GM21717 (cell line): ENCODE measurements at regions not wholly inside any gene's neighbourhood (a gene's known extent, or its start where the extent isn't known, plus 50 kb on each side); places are given as distances from the start of the nearest gene placed in this dataset.

Source experiments
- ATAC-seq: cut with Tn5 transposase; IDR thresholded peaks from one replicate; pipeline ENCODE4 v1.9.1; 2021; ENCODE audit warnings: mild to moderate bottlenecking, moderate library complexity; ENCODE audit not compliant: unreplicated experiment

DNA sequence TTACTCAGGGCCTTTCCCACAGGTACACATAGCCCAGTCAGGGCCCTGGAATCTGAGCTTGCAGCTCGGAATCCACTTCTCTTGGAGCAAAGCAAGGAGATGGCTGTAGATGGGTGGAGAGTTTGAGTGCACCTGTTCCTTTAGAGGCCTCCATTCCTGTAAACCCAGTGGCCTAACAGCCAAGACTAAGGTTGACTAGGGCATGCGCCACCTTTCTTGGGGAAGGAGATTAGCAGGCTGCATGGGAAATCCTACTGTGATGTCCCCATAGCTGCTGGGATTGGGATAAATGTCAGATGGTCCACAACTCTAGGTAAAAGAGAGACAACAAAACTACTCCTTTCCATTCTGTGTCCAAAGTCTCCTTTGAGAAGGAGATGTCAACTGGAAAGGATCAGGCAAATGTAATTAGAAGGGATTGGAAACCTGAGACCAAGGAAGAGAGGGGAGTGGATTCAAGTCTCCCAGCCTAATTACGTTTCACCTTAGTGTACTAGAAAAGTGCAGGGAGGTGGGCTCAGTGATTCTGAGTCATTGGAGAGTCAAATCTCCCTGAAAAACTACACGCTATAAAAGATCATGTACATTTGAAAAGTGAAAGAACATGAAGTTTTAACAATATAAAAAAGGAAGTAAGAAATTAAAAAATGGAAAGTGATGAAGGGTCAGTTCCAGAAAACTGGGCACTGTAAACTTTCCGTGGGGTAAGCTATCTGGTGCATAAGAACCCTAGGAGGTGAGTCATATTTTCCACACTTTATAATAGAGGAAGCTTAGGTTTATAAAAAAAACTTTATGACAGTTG, 104.2 kb downstream of the SEC61B start:
- no peak for ATAC-seq

DNA sequence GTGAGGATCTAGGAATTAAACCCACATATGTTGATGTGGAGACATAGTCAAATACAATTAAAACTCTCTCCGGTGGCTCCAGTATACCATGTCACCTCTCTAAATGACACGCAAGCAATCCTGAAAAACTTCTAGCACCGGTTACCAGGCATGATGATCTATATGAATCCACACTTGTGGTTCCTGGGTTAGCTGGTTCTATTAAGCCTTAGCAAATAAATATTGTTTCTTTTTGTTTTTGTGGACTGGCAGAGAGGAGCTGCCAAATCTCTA, 104.8 kb downstream of the SEC61B start:
- no peak for ATAC-seq

DNA sequence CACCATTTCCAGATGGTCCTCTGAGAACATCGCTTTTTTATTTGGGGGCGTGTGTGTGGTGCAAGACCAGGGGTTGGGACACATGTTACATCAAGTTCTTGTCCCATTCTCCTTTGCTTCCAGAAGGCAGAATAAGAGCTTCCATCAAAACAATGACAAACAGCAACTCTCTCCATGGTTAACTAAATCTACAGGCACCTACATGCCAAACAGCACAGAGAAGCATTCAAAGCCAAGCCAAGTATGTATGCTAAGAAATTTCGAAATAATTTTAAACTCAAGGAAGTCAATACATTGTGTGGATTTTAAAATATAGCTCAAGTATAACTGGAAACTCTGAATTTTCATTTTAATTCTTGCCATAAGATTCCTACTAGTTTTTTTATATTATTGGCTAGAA, 105.6 kb downstream of the SEC61B start:
- ATAC-seq: no peak

DNA sequence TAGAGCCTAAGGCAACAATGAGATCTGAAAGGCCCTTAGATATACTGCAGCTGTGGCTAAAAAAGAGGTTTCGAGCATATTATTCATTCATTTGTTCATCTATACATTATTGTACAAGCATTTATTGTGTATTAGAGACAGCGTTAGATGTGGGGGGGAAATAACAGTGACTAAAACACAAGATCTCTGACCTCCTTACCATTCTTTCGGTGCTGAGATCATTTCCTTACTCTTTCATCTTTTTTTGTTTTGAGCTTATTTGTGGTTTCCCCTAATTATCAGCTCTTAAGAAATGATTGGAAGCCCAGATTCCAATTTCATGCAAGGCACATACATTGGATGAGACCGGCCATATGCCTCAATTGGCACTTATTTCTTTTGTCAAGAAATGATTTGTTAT, 113.2 kb downstream of the SEC61B start:
- no peak for ATAC-seq

DNA sequence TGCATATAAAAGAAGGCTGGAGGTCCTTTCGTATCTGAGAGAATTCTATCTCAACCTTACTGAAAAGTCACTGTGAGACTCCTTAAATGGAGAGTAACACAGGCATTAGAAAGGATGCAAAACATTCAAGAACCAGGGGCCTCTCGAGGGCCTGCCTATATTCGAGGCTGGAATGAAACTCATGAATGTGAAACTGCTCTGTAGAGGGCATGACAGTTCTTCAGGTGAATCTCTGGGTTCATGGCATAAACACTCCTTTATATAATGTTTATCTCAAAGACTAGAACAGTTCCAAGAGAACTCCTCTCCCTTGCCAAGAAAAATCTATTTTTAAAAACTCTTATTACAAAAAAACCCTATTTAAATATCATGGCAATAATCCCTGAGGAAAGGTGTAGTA, 113.9 kb downstream of the SEC61B start:
- ATAC-seq: no peak

DNA sequence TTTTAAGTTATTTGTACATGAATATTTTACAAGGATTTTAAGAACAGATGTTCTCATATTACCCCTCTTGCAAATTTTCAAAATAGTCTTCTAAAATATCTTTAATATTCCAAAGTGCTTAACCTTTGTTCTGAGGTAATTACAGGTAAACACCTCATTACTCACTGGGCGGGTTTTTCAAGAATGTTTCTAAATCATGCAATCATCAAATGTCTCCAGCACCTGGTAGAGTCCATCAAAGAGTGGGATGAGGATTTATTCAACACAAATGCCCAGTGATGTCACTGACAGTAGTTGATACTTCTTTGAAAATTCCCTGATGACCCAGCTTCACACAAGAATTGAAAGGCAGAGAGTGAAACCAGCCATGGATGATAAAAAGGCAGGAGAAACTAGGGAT, 114.4 kb downstream of the SEC61B start:
- no peak for ATAC-seq

DNA sequence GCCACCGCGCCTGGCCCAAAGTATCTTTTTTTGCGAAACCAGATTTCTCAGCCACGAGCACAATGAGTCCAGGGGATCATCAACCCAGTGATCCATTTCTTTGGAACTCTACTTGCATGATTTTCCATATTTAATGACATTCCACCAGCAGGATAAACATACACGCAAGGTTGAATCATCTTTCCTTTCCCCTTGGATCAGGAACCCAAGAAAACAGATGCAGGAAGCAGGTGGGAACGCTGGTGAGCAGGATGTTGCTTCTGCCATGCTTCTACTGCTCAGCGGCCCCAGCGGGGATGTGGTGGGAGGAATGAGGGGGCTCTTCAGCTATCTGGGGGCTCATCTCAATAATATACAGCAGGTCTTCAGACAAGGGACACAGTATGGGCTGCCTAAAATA, 118.2 kb downstream of the SEC61B start:
- no peak for ATAC-seq

DNA sequence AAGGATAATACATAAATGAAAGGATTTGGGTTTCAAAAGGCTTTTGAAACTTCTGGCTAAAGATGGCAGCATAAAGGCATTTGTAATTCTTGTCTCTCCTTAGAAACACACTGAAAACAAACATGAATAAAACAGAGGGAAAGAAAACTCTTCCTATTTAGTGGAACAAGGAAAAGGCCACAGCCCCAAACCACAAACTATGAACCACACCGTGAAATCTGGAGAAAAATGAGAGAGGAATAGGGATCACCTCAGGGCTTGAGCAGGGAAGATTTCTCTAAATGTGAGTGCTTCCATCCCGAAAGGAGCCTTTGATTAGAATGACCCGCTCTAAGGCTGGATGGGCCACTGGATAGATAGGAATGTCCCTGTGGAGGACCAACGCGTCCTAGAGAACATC, 119.6 kb downstream of the SEC61B start:
- ATAC-seq: no peak

DNA sequence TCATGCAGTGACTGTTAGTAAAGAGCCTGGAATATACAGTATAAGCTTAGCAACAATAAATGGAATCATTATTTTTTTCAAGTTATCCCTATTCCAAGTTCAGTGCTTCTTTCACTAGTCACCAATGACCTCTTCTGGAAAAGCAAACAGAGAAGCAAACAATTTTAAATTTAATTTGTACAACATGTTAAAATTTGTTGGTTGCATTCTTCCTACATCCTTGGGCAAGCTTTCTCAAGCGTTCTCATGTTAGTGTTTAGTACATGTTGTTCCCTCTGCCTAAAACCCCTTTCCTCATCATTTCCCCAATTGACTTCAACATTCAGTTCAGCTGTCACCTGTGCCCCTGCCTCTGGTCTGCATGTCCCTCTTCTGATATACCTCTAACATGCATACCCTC, 123.4 kb downstream of the SEC61B start:
- no peak for ATAC-seq

DNA sequence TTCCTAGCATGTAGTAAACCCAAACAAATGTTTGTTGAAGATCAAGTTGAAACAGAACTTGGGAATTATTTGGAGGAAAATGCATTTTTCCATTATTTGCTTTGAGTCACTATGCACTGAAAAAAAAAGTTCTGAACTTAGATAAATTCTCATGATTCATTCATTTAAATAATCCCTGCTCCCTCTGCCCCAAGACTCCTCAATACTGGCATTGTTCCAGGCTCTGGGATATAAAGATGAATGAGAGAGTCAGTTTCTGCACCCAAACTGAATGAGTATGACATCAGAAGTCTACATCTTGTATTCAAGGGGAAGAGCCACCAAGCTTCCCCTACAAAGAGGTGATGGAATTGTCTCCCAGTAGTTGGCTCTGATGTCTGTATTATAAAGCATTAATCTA, 123.9 kb downstream of the SEC61B start:
- ATAC-seq: no peak

DNA sequence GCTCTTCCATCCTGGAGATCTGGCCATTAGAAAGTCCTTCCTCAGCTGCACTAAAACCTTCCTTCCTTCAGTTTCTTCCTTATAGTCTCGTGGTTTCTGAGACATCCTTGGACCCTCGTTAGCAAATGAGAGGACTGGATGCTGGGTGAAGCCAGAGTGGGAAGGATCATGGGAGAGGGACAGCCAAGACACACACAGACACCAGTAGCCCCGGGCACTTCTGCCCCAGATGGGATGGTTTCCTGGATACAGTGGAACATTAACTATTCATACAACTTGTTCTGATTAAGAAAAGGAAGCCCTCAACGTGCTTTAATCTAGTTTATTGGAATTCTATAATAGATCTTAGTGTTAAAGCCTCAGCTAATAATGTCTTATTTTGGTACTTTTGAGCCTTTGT, 125.5 kb downstream of the SEC61B start:
- no peak for ATAC-seq

DNA sequence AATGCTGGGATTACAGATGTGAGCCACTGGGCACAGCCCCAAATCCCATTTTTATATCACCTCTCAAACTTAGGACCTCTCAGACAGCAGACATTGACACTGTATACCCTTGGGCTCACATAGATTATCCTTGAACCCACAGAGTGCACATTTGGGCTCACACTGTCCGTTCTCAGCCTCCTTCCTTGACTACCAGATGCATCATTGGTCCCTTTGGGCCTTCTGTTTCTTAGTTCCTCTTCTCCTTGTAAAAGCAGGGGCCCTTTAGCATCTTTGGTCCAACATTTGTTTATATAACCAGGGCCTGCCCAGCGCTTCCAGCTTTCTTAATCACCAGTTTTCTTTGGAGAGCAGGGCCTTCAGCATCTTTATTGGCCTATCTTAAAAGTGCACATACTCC, 126.2 kb downstream of the SEC61B start:
- no peak for ATAC-seq

DNA sequence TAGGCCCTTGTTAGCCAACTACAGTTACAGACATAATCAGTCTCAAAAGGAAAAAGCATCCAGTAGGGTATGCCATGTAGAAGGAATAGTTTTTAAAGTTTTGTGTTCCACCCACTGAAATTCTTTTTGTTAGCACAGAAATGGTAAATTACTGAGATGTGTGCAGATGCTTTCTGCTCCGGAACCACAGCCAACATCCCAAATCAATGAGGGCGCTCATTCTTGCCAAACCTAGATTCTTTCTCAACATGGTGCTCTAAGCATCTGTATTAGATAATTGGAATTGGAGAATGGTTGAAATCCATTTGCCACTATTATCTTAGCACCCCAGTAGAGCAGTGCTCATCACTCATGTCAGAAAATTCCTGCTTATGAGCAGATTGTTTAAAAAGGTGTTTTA, 127.8 kb downstream of the SEC61B start:
- ATAC-seq: no peak

DNA sequence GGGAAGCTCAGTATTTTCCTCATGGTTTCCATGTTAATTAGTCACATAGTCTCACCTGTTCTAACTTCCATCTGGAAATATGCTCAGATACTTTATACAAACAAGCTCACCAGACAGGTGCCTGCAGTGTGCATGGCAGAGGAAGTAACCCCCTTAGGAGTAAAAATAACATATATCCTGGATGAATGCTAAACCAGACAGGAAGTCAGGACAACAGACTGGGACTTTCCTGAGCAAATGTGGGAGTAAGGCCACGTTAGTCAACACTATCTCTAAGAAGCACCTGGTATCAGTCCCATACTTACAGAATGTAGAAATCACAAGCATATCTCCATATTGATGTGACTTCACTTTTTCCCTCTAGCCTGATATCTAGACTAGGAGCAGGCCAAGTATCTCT, 128.4 kb downstream of the SEC61B start:
- ATAC-seq: no peak

DNA sequence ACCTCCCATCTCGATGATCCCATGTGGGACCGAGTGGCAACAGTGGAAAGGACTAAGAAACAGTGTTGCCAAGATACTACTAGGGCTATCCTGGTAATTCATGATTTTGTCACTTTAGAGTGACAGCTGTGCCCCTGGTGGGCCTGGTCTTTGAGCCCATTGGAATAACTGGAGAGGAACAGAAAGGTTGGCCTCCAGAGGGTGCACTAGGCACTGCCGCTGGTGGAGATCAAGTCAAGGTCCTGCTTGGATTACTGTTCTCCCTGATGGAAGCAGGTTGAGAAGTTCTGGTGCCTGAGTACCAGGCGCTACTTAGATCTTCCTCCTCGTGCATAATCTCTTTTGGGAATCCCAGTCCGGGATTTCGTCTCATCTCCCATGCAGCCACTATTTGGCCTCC, 129.6 kb downstream of the SEC61B start:
- ATAC-seq: no peak

DNA sequence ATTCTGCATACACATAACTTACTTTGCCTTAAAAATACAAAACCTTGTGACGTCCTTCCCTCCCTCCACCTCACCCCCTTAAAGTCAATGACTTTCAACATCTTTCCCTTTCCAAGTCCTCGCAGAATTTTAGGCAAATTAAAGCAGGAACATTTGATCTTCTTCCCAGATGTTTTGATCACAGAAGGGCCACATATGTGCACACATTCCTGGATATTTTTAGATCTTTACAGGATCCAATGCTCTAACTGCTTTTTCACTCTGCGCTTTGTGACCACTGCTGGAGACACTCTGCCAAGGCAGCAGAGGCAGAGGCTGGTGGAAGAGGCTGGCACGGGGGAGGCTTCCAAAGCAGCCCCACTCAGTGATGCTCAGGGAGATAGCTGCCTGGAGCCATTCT, 130.7 kb downstream of the SEC61B start:
- ATAC-seq: no peak

DNA sequence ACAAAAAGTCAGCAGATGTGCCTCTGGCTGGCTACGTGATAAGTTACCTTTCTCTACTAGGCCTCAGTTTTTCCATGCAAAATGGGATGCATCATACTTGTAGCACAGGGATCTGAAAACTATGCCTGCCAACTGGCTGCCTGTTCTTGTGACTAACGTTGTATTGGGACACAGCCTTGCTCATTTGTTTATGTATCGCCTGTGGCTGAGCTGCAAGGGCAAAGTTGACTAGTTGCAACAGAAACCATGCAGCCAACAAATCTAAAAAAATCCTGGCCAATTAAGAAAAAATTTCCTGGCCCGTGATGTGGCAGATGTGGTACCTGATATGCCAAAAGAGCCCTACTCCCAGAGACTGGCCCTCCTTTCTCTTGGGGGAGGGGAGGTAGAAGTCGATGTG, 131.3 kb downstream of the SEC61B start:
- ATAC-seq: no peak

DNA sequence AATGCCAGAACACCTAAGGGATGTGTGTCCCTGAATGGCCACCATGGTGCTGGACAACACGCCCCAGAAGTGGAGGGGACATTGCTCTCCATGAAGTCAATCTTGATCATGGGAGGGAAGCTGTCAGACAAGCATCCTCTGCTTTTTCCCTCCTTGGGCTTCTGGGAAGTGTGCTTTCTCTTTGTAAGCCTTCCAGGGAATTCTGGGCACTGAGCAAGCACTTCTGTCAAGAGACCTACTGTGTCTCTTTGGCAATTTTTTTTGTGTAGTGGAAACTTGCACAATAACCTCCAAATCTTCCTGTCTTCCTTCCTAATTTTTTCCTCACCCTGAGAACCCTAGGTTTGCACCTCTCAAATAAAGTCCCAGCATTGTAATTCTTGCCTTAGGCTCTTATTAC, 132.0 kb downstream of the SEC61B start:
- ATAC-seq: no peak

DNA sequence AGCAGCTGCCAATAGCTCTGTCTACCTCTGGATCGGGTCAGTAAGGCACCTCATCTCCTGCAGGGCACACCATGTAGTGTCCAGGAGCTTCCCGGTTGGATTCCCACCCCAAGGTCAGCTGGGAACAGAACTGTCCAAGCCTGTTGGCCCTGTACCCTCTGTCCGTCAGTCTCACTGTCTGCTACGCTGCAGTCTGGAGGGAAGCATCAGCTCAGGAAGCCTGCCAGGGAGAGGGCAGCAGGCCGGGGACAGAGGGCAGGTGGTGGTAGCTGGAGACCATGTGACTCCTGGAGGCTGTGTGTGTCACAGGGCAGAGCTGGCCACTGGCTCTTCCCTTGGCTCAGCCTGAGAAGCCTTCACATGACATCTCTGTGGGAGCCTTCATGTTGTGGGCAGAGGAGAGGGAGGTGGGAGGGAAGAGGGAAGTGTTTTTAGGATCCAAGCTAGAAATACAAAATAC, 134.5 kb downstream of the SEC61B start:
- no peak for ATAC-seq

DNA sequence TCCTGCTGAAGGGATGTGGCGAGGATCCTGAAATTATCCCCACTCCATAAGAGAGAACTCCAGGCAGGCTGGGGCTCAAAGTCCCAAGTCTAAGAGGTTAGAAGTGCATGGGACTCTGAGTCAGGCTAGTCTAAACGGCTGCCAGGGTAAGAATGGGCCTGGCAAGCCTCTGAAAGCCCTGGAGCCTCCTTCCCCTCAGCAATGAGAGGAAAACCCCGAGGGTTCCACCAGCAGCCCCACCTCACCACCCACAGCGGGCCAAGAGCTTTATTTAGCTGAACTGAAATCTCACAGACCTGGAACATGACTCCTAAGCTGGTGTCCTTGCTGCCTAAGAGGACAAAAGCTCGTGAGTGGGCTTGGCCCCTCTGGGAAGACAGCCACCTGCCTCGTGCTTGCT, 135.5 kb downstream of the SEC61B start:
- ATAC-seq: no peak

DNA sequence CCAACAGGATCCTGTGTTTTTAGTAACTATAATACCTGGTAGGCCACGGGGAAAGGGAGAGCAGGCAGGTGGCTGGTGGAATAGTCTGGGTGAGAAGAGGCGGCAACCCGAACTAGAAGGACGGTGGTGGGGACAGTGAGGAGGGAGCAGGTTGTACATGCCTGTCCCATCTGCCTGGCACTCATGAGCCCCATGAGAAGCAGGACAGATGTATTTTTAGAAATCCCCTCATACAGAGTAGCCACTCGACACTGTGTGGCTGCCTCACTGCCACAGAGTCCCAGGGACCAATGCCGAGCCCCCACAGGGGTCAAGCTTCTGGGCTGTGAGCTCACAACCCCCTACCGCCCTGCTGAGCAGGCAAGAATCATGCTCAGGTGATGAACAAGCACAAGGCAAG, 136.6 kb downstream of the SEC61B start:
- no peak for ATAC-seq

DNA sequence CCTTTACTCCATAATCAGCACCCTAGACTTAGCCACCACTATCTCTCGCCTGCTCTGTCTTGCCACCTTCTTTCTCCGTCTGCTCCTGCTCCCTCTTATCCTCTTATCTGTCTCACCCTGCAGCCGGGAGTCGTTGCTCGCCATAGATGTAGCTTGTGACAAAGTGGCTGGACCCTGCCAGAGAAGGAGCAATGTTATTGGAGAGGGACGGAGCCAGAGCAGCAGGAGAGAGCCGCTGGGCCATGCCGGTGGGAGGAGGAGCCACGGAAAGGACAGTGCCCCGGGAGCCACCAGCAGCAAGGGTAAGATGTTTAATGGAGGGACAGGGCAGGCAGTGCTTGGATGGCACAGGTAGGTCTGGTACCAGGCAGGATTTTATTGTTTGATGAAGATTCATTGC, 137.3 kb downstream of the SEC61B start:
- no peak for ATAC-seq

DNA sequence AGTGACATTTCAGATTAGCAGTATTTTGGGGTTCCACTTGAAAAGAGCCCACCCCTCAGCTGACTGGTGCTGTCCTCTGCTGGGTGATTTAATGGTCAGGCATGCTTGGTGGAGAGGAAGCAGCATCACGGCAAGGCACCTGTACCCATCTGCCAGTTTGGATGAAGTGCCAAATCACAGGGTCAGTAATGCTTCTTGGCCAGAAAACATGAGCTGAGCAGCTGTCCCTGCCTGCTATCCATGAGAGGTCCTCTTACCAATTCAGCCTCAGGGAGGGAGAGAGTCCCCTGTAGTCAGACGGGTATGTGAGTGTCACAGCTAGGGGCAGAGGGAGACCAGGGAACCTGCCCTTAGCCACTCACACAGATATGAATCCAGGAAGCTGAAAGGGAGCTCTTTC, 137.9 kb downstream of the SEC61B start:
- no peak for ATAC-seq
